HG02571 (cell line): ENCODE measurements at regions not wholly inside any gene's neighbourhood (a gene's known extent, or its start where the extent isn't known, plus 50 kb on each side); places are given as distances from the start of the nearest gene placed in this dataset.

ENCODE experiments used
- ATAC-seq: cut with Tn5 transposase; IDR thresholded peaks from one replicate; pipeline ENCODE4 v1.9.1; 2021; ENCODE audit warnings: mild to moderate bottlenecking, moderate library complexity; ENCODE audit not compliant: unreplicated experiment

GRCh38 chr4:125433453-125433852, 118.7 kb downstream of the FAT4 start:
- ATAC-seq: no peak

DNA sequence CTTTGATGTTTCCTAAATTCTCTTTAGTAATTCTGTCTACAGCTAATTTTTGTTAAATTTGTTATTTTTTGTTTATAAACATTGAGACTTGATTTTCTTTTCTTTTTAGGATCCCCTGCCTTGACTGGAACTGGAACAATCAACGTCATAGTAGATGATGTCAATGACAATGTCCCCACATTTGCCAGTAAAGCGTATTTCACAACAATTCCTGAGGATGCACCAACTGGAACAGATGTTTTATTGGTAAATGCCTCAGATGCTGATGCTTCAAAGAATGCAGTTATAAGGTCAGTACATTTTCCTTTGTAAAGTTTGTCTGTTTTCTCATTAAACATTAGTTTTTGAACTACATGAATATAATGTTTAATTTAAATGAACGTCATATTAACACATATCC, 119.4 kb downstream of the FAT4 start:
- ATAC-seq: no peak

- no peak for ATAC-seq
Measured at GRCh38 chr4:125440814-125441213, 126.1 kb downstream of the FAT4 start.

GRCh38 chr4:125444166-125444565, 129.4 kb downstream of the FAT4 start:
- no peak for ATAC-seq

DNA sequence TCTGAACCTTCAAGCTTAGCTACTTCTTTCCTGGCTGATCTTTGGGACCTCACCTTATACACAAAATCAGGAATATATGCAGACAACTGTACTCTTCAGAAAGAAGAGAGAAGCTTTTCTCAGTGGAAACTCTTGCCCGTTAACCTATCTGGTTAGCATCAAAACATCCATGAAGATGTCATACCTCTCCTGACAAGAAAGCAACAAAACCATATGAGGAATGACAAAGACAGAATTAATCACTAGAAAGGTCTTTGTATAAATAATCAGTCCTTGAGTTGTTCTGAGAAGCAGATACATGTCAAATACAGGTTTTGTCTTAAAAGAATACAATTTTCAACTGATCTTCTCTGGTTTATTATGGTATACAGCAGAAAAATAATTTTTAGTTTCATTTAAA, 130.8 kb downstream of the FAT4 start:
- no peak for ATAC-seq

DNA sequence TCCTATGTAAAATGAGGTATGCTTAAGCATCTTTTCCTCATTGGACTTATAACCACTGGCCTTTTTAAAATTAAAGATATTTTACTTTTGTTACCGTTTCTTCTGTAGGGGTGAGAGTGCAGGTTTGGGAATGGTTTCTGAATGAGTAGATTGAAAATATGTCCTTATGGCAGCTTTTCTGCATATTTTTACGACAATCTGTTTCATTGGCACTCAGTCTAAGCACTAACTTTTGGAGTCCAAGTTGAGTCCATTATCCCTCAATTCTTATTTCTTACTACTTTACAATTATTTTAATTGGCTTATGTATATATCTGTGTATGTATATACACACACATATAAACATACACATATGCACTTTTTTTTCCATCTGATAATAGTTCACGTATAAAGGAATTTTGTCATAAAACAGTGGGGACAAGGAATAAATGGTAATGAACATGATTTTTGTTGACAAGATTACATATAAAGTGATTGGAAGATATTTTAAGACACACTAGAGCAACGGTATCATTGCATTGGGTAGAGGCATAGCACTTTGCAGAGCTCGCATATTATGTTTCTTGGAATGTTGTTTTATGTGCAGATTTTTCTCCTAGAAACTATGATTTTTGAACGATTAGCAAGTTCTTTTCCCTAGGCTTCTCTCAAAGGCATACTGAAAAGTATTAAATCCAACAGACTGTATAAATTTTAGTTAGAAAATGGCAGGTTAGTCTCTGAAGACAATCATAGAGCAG, 133.0 kb downstream of the FAT4 start:
- ATAC-seq: no peak

- ATAC-seq: no peak
Measured at GRCh38 chr4:125456075-125456474, 141.3 kb downstream of the FAT4 start.

GRCh38 chr4:125459531-125459930, 144.8 kb downstream of the FAT4 start:
- no peak for ATAC-seq

DNA sequence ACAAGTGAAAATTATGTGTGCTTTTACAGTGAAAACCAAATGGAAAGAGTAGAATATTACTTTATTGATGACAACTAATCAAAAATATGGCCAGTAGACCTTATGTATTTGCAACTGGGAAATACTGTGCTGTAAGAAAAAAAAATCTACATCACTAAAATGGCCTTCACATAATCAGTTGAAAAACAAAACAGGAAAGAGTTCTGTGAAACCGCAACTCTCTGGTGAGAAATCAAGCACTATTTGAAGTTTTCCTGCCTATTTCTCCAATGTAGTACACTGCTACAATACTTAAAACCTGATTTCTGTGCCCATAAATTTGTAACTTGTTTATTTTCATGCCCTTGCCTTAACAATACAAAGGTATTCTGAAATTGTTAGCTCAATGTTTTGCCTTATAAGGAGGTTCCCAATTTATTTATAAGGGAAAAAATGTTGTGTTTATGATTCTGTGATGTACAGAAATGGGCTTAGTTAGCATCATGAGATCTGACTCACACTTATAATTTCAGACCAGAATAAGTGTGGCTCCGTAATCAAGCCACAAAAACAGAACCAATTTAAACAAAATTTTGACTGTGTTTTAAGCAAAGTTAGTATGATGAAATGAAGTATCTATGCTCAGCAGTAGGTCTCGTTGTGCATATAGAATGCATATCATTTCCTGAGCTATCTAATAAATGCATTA, 147.1 kb downstream of the FAT4 start:
- no peak for ATAC-seq

- ATAC-seq: no peak
Measured at GRCh38 chr4:125464146-125464545, 149.4 kb downstream of the FAT4 start.

DNA sequence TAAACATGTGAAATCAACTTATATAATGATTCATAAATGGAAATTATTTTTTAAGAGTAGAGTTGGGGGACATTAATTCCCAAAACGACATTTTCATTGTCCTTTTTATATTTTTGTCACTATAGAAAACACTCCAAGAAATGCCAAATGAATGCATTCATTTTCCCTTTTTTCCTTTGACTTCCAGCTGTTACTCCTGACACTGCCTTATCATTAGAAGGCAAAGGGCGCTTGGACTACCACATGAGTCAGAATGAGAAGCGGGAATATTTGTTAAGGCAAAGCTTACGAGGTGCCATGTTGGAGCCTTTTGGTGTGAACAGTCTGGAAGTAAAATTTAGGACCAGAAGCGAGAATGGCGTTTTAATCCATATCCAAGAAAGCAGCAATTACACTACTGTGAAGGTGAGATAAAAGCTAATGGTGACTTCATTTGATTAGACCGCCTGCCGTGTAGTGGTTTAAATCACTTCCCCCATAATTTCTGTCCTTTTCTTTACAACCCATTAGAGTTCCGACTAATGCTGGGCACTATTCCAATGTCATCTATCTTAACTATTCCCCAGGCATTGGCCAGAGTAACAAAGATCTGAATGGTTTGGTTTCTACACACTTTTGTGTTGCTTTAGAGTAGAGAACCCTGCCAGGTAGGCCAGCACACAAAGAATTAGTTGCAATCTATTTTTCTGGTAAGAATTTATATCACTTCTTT, 166.7 kb downstream of the FAT4 start:
- no peak for ATAC-seq

DNA sequence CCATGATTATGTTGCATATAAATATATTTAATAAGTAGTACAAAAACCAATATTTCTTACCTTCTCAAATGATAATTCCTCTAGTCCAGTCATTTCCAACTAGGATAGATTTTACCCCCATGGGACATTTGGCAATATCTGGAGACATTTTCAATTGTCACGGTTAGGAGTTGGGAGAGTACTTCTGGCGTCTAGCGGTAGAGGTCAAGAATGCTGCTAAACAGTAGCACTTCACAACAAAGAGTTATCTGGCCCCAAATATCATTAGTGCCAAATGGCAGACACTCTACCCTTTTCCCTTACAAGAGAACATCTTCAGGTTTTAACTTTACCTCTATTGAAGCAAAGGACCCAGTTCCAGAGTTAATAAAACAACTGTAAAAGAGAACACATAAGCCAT, 168.1 kb downstream of the FAT4 start:
- no peak for ATAC-seq

- no peak for ATAC-seq
Measured at GRCh38 chr4:125483278-125483677, 168.5 kb downstream of the FAT4 start.

DNA sequence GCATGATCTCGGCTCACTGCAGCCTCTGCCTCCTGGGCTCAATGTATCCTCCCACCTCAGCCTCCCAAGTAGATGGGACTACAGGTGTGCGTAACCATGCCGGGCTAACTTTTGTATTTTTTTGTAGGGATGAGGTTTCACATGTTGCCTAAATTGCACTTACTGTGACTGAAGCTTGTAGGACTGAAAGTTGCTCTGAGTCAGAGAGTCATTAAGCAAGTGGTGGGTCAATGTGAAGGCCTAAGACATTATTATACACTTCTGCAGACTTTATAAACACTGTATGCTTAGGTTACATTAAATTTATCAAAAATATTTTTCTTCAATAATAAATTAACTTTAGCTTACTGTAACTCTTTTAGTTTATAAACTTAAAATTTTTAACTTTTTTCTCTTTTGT, 170.2 kb downstream of the FAT4 start:
- no peak for ATAC-seq

DNA sequence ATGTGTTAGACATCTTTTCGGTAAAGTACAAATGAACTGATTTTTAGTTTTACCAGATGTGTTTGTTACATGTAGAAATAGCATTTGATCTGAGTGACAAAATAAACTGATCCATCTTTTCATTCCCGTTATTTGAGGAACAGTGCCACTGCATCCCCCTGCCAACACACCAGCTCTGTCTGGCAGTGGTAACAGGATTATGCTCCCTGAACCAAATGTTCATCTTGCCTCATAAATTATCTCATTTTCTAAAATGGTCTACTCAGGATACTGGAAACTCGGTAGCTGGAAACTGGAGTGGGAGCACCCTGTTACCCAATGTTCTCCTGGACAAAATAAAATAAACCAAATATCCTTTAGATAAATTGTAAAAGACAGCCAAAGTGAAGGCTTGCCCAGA, 171.6 kb downstream of the FAT4 start:
- ATAC-seq: no peak

DNA sequence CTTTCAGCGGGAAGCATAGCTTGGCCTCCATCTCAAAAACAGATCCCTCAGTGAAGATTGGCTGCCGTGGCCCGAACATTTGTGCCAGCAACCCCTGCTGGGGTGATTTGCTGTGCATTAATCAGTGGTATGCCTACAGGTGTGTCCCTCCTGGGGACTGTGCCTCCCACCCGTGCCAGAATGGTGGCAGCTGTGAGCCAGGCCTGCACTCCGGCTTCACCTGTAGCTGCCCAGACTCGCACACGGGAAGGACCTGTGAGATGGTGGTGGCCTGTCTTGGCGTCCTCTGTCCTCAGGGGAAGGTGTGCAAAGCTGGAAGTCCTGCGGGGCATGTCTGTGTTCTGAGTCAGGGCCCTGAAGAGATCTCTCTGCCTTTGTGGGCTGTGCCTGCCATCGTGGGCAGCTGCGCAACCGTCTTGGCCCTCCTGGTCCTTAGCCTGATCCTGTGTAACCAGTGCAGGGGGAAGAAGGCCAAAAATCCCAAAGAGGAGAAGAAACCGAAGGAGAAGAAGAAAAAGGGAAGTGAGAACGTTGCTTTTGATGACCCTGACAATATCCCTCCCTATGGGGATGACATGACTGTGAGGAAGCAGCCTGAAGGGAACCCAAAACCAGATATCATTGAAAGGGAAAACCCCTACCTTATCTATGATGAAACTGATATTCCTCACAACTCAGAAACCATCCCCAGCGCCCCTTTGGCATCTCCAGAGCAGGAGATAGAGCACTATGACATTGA, 175.4 kb downstream of the FAT4 start:
- no peak for ATAC-seq

- no peak for ATAC-seq
Measured at GRCh38 chr4:125492957-125493356, 178.2 kb downstream of the FAT4 start.

DNA sequence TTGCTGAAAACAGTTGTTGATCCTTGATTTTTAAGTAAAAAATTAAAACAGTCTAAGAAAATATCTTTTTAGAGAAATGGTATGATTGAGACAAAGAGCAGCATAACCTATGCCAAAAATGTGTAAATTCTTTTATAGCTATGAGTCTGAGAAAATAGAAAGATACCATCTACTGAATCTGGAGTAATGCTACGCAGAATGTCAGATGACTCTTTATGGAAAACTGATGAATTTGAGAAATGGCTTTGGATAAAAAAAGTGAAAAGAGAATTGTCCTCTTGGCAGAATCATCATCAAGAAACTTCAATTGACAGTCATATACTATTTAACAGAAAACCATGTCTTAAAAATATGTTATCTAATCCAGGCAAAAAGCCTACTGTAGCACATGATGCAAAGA, 183.1 kb downstream of the FAT4 start:
- ATAC-seq: no peak

- no peak for ATAC-seq
Measured at GRCh38 chr4:125498981-125499380, 184.2 kb downstream of the FAT4 start.

DNA sequence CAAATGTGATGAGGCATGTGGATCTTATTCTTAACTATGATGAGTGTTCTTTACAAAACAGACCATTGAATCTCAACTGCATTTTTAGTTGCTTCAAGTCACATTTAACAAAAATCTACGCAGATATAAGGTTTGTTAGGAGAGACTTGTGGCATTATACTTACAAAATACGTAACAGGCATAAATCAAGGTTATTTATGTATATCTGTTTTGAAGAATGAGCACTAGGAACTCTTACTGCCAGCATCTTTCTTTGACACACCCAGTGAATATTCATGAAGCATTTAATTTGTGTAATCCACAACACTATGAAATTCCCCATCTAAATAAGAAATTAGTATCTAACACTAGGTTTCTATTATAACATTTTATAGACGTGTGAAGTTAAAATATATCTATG, 186.3 kb downstream of the FAT4 start:
- no peak for ATAC-seq

GRCh38 chr4:125501568-125501967, 186.8 kb downstream of the FAT4 start:
- no peak for ATAC-seq
